ENCODE measurements at regions not wholly inside any gene's neighbourhood (a gene's known extent, or its start where the extent isn't known, plus 50 kb on each side); places are given as distances from the start of the nearest gene placed in this dataset.

GRCh38 chr9:118459913-118460312 lies 755.7 kb downstream of the TLR4 start:
- Mint-ChIP-seq H3K4me1 (peaks cover 13 to 14% of the 10 kb centered on the region in 2 experiments), H3K9me3 (no peaks in the 10 kb centered on the region), H3K36me3 (ENCODE audit: insufficient read depth in 1 of 3, low read depth in 3 of 3) (no peaks in the 10 kb centered on the region), H3K4me3 (no peak overlapping the region), H3K27me3 (ENCODE audit: low read depth) (no peaks in the 10 kb centered on the region), H3K27ac (no peak overlapping the region)
- Histone ChIP-seq H4K91ac (ENCODE audit: insufficient read length, low read depth, low read length) (no peak overlapping the region), H3K79me2 (ENCODE audit: insufficient read depth, low read length) (no peaks in the 10 kb centered on the region), H2AFZ (ENCODE audit: low read length) (no peak overlapping the region), H3K4ac (ENCODE audit: low read depth, low read length) (no peak overlapping the region), H3K27me3 (ENCODE audit: insufficient read depth, low read length) (no peaks in the 10 kb centered on the region), H4K8ac (replicated peaks; ENCODE audit: insufficient read length, low read depth, low read length) (no peak overlapping the region), H3K18ac (ENCODE audit: insufficient read length, low read depth, low read length) (no peak overlapping the region), H3K9me3 (ENCODE audit: control insufficient read depth, low read depth, low read length) (no peaks in the 10 kb centered on the region), H3K4me1 (ENCODE audit: insufficient read depth, low read length) (no peaks in the 10 kb centered on the region; the same call in 1 of the 2 replicates), H2BK5ac (ENCODE audit: insufficient read length, low read length) (no peak overlapping the region), H2BK120ac (ENCODE audit: low read depth, low read length, poor library complexity, severe bottlenecking) (no peak overlapping the region), H4K20me1 (ENCODE audit: control insufficient read depth, insufficient read depth, insufficient read length) (no peaks in the 10 kb centered on the region), H3K23ac (ENCODE audit: insufficient read length, low read depth, low read length) (no peak overlapping the region), H3K9ac (ENCODE audit: extremely low read depth, insufficient read length, low read length) (no peak overlapping the region), H3T11ph (ENCODE audit: low read length) (no peak overlapping the region), H4K5ac (ENCODE audit: insufficient read length, low read depth, low read length) (no peak overlapping the region), H2BK12ac (ENCODE audit: insufficient read length, low read depth, low read length) (no peak overlapping the region), H3K14ac (ENCODE audit: insufficient read depth, low read length) (no peak overlapping the region), H3K27ac (ENCODE audit: insufficient read length, low read depth, low read length) (no peak overlapping the region), H3K4me2 (ENCODE audit: insufficient read depth, insufficient read length, low read length) (no peak overlapping the region), H2AK5ac (ENCODE audit: insufficient read length, low read length) (no peak overlapping the region), H2BK15ac (ENCODE audit: low read depth, low read length) (no peak overlapping the region), H3K56ac (ENCODE audit: insufficient read length, low read depth, low read length) (no peak overlapping the region), H3K23me2 (ENCODE audit: insufficient read length, low read depth, low read length, poor library complexity, severe bottlenecking) (no peaks in the 10 kb centered on the region), H2BK20ac (ENCODE audit: low read depth, low read length, poor library complexity, severe bottlenecking) (no peak overlapping the region), H3K79me1 (ENCODE audit: insufficient read depth, low read depth, low read length, poor library complexity, severe bottlenecking) (no peaks in the 10 kb centered on the region)
- WGBS (ENCODE audit: extremely low coverage, insufficient read length, low lambda C conversion rate) = no CpG with 5 or more reads among the region's 2 CpGs
- no peak for DNase-seq
- TF ChIP-seq CTCF (conservative IDR thresholded peaks at IDR 0.05) = no peak

Measured in H9 (cell line).